ENCODE measurements at regions not wholly inside any gene's neighbourhood (a gene's known extent, or its start where the extent isn't known, plus 50 kb on each side); places are given as distances from the start of the nearest gene placed in this dataset.

GRCh38 chr2:82259551-82259950 lies 1955.0 kb upstream of the LRRTM1 start:
- no peak overlapping the region for H3K4me3 ChIP-seq
- H3K27ac ChIP-seq: no peak overlapping the region
- no peak for DNase-seq (ENCODE audit: low read depth, low spot score)
- H3K9me3 ChIP-seq (ENCODE audit: low read depth, low read length): no peaks in the 10 kb centered on the region
- no peak overlapping the region for H3K9ac ChIP-seq (ENCODE audit: insufficient read length)
- no peaks in the 10 kb centered on the region for H3K36me3 ChIP-seq (ENCODE audit: insufficient read depth, low read length)
- TF ChIP-seq POLR2AphosphoS5 (IDR thresholded peaks at IDR 0.05; ENCODE audit: borderline replicate concordance, low read depth, low read length) (no peak), EZH2 (IDR thresholded peaks at IDR 0.05) (no peak), FOXP2 (optimal IDR thresholded peaks at IDR 0.05; ENCODE audit: control extremely low read depth, extremely low read length, insufficient read depth) (no peak)

- H3K36me3 ChIP-seq (ENCODE audit: insufficient read depth, low read length): no peaks in the 10 kb centered on the region
- DNase-seq (ENCODE audit: low read depth, low spot score): no peak
- no peak for TF ChIP-seq FOXP2 (optimal IDR thresholded peaks at IDR 0.05; ENCODE audit: control extremely low read depth, extremely low read length, insufficient read depth)
- TF ChIP-seq EZH2 (IDR thresholded peaks at IDR 0.05): no peak
- TF ChIP-seq POLR2AphosphoS5 (IDR thresholded peaks at IDR 0.05; ENCODE audit: borderline replicate concordance, low read depth, low read length): no peak
- no peak overlapping the region for H3K27ac ChIP-seq
- H3K4me3 ChIP-seq: no peak overlapping the region
- no peaks in the 10 kb centered on the region for H3K9me3 ChIP-seq (ENCODE audit: low read depth, low read length)
- no peak overlapping the region for H3K9ac ChIP-seq (ENCODE audit: insufficient read length)
These were observed 1953.4 kb upstream of the LRRTM1 start for GRCh38 chr2:82257796-82258555.

- Histone ChIP-seq H3K9me3 (ENCODE audit: low read depth, low read length) (no peaks in the 10 kb centered on the region), H3K4me3 (no peak overlapping the region), H3K36me3 (ENCODE audit: insufficient read depth, low read length) (no peaks in the 10 kb centered on the region), H3K9ac (ENCODE audit: insufficient read length) (no peak overlapping the region), H3K27ac (no peak overlapping the region)
- TF ChIP-seq POLR2AphosphoS5 (IDR thresholded peaks at IDR 0.05; ENCODE audit: borderline replicate concordance, low read depth, low read length) (no peak), FOXP2 (optimal IDR thresholded peaks at IDR 0.05; ENCODE audit: control extremely low read depth, extremely low read length, insufficient read depth) (no peak), EZH2 (IDR thresholded peaks at IDR 0.05) (no peak)
- DNase-seq (ENCODE audit: low read depth, low spot score): no peak
These were observed 1952.6 kb upstream of the LRRTM1 start for GRCh38 chr2:82256983-82257632.

DNA sequence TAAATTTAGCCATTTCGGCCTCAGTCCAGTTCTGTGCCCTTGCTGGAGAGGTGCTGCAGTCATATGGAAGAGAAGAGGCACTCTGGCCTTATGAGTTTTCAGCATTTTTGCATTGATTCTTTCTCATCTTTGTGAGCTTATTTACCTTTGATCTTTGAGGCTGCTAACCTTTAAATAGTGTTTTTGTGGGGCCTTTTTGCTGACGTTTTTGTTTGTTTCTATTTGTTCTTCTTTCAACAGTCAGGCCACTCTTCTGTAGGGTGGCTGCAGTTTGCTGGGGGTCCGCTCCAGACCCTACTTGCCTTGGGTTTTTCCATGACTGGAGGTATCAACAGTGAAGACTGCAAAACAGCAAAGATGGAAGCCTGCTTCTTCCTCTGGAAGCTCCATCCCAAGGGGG lies 1951.7 kb upstream of the LRRTM1 start:
- no peaks in the 10 kb centered on the region for H3K36me3 ChIP-seq (ENCODE audit: insufficient read depth, low read length)

DNA sequence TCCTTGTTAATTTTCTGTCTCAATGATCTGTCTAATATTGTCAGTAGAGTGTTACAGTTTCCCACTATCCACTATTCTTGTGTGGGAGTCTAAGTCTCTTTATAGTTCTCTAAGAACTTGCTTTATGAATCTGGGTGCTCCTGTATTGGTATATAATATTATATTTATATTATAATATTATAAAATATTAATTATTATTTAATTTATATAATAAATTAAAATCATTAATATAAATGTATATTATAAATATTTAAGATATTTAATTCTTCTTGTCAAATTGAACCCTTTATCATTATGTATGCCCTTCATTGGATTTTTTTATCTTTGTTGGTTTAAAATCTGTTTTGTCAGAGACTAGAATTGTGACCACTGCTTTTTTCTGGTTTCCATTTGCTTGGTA lies 1950.2 kb upstream of the LRRTM1 start:
- no peak for TF ChIP-seq EZH2 (IDR thresholded peaks at IDR 0.05)
- H3K36me3 ChIP-seq (ENCODE audit: insufficient read depth, low read length): no peaks in the 10 kb centered on the region
- H3K27ac ChIP-seq: no peak overlapping the region
- H3K9me3 ChIP-seq (ENCODE audit: low read depth, low read length): no peaks in the 10 kb centered on the region
- H3K4me3 ChIP-seq: no peak overlapping the region
- DNase-seq (ENCODE audit: low read depth, low spot score): no peak
- H3K9ac ChIP-seq (ENCODE audit: insufficient read length): no peak overlapping the region

More for the DNA sequence above, 1951.7 kb upstream of the LRRTM1 start:
- Histone ChIP-seq H3K9ac (ENCODE audit: insufficient read length) (no peak overlapping the region), H3K9me3 (ENCODE audit: low read depth, low read length) (no peaks in the 10 kb centered on the region), H3K4me3 (no peak overlapping the region), H3K27ac (no peak overlapping the region)
- no peak for DNase-seq (ENCODE audit: low read depth, low spot score)
- TF ChIP-seq EZH2 (IDR thresholded peaks at IDR 0.05) (no peak), POLR2AphosphoS5 (IDR thresholded peaks at IDR 0.05; ENCODE audit: borderline replicate concordance, low read depth, low read length) (no peak), FOXP2 (optimal IDR thresholded peaks at IDR 0.05; ENCODE audit: control extremely low read depth, extremely low read length, insufficient read depth) (no peak)

GRCh38 chr2:82246220-82246775 lies 1941.7 kb upstream of the LRRTM1 start:
- no peak for DNase-seq (ENCODE audit: low read depth, low spot score)
- Histone ChIP-seq H3K36me3 (ENCODE audit: insufficient read depth, low read length) (no peaks in the 10 kb centered on the region), H3K9ac (ENCODE audit: insufficient read length) (no peak overlapping the region), H3K4me3 (no peak overlapping the region), H3K27ac (no peak overlapping the region), H3K9me3 (ENCODE audit: low read depth, low read length) (no peaks in the 10 kb centered on the region)
- TF ChIP-seq EZH2 (IDR thresholded peaks at IDR 0.05) (no peak), POLR2AphosphoS5 (IDR thresholded peaks at IDR 0.05; ENCODE audit: borderline replicate concordance, low read depth, low read length) (no peak), FOXP2 (optimal IDR thresholded peaks at IDR 0.05; ENCODE audit: control extremely low read depth, extremely low read length, insufficient read depth) (no peak)

DNA sequence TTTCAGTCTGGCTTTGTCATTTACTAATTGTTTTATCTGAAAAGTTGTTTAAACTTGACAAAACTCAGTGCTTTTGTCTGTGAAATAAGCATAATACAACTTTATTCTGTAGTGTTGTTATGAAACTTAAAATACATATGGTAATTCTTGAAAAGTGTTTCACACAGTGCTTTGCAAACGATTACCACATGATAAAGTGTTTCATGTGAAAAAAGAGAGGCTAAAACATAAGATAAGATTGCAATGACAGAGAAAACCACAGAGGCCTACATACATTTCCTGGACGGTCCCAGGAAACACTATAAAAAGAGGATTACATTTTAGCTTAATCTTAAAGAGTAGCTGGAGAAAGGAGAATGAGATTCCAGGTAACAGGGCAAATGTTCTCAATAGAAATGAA lies 1934.6 kb upstream of the LRRTM1 start:
- no peaks in the 10 kb centered on the region for H3K9me3 ChIP-seq (ENCODE audit: low read depth, low read length)
- H3K4me3 ChIP-seq: no peak overlapping the region
- H3K36me3 ChIP-seq (ENCODE audit: insufficient read depth, low read length): no peaks in the 10 kb centered on the region
- H3K9ac ChIP-seq (ENCODE audit: insufficient read length): no peak overlapping the region
- TF ChIP-seq POLR2AphosphoS5 (IDR thresholded peaks at IDR 0.05; ENCODE audit: borderline replicate concordance, low read depth, low read length) (no peak), FOXP2 (optimal IDR thresholded peaks at IDR 0.05; ENCODE audit: control extremely low read depth, extremely low read length, insufficient read depth) (no peak), EZH2 (IDR thresholded peaks at IDR 0.05) (no peak)
- DNase-seq (ENCODE audit: low read depth, low spot score): no peak
- no peak overlapping the region for H3K27ac ChIP-seq

DNA sequence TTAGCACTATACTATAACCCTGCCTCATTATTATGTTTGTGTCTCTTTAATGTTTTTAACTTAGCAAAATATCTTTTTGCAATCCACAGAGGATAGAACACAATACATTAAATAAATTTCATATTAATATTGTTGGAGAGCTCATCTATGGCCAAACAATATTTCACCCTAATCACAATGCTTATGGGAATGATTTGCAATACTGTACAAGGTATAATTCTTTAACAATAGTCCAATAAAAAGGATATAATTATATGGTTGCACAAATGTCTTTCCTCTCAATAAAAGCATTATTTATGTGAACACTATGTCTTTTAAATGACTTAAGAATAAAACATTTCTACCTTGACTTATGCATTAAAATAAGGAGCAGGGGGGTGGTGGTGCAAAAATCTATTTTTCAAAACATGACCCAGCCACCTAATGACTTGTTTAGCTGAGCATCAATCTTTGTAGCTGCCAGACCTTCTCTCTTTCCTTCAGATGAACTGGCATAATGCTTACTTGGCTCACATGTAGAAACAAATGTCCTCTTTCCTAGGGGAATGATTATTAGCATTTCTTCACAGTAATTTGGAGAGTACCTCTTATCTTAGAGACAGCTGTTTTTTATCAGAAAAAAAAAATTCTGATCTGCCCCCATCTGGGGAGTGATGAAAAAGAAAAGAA lies 1933.6 kb upstream of the LRRTM1 start:
- TF ChIP-seq EZH2 (IDR thresholded peaks at IDR 0.05) (no peak), FOXP2 (optimal IDR thresholded peaks at IDR 0.05; ENCODE audit: control extremely low read depth, extremely low read length, insufficient read depth) (no peak), POLR2AphosphoS5 (IDR thresholded peaks at IDR 0.05; ENCODE audit: borderline replicate concordance, low read depth, low read length) (no peak)
- Histone ChIP-seq H3K4me3 (no peak overlapping the region), H3K27ac (no peak overlapping the region), H3K9me3 (ENCODE audit: low read depth, low read length) (no peaks in the 10 kb centered on the region), H3K9ac (ENCODE audit: insufficient read length) (no peak overlapping the region), H3K36me3 (ENCODE audit: insufficient read depth, low read length) (no peaks in the 10 kb centered on the region)
- DNase-seq (ENCODE audit: low read depth, low spot score): no peak

Data from SK-N-MC (cell line).